Thyroid gland (tissue), 4 donors: ENCODE measurements at regions not wholly inside any gene's neighbourhood (a gene's known extent, or its start where the extent isn't known, plus 50 kb on each side); places are given as distances from the start of the nearest gene placed in this dataset.

Experiments
- POLR2A ChIP-seq, 2 donors: fragments of 450-650 bp; IDR thresholded peaks; one replicate each; pipeline ENCODE4 v1.6.1; 2017; ENCODE audit warnings: antibody characterized with exemption in 2 of 2, mild to moderate bottlenecking in 2 of 2, moderate library complexity in 1 of 2
- TF ChIP-seq, protein P1 (sequence below), 6 experiments: fragments of 200-600 bp in 3 of 6; fragments of 450-650 bp in 3 of 6; sonication (generic) in 3 of 6; IDR thresholded peaks; one replicate each; pipeline ENCODE4 v1.5.1; 2016 to 2019; ENCODE audit warnings: antibody characterized with exemption in 6 of 6, mild to moderate bottlenecking in 2 of 6, inconsistent platforms in 1 of 6, moderate library complexity in 1 of 6

DNA sequence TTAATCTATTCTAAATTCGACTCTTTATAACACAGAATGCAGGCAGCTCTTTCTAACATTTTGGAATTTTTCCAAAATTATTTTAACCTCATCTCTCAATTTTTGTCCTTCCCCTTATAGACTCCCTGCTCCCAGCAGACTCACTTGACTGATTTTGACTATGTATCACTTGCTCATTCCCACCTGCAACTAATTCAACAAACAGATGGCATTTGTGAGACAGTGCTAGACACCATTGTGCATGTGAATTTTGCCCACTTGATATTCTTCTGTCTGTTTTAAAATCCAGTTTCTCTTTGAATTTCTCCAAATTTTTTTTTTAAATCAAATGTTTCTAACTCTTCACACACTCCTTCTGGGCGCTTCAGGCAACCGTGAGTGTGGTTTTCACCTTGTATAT, 1534.0 kb downstream of the PCDH7 start:
- TF ChIP-seq, protein P1, sequence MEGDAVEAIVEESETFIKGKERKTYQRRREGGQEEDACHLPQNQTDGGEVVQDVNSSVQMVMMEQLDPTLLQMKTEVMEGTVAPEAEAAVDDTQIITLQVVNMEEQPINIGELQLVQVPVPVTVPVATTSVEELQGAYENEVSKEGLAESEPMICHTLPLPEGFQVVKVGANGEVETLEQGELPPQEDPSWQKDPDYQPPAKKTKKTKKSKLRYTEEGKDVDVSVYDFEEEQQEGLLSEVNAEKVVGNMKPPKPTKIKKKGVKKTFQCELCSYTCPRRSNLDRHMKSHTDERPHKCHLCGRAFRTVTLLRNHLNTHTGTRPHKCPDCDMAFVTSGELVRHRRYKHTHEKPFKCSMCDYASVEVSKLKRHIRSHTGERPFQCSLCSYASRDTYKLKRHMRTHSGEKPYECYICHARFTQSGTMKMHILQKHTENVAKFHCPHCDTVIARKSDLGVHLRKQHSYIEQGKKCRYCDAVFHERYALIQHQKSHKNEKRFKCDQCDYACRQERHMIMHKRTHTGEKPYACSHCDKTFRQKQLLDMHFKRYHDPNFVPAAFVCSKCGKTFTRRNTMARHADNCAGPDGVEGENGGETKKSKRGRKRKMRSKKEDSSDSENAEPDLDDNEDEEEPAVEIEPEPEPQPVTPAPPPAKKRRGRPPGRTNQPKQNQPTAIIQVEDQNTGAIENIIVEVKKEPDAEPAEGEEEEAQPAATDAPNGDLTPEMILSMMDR (IDR thresholded peaks at IDR 0.05): no peak
- no peak for TF ChIP-seq POLR2A (IDR thresholded peaks at IDR 0.05)
